OCI-LY1 (cell line): ENCODE measurements at regions not wholly inside any gene's neighbourhood (a gene's known extent, or its start where the extent isn't known, plus 50 kb on each side); places are given as distances from the start of the nearest gene placed in this dataset.

Source experiments
- EZH2 ChIP-seq: fragments of 200-600 bp; sonication (generic), shearing (Covaris generic); IDR thresholded peaks from 2 replicates; pipeline ENCODE4 v1.8.0; 2017; ENCODE audit warnings: borderline replicate concordance, mixed run types, mild to moderate bottlenecking, antibody characterized with exemption, low read length, moderate library complexity, mixed read lengths
- TF ChIP-seq, protein P1 (sequence below): fragments of 200-600 bp; sonication (generic), shearing (Covaris generic); IDR thresholded peaks from 2 replicates; pipeline ENCODE4 v1.5.1; 2017; ENCODE audit warnings: mild to moderate bottlenecking, antibody characterized with exemption, low read length, moderate library complexity, mixed read lengths

DNA sequence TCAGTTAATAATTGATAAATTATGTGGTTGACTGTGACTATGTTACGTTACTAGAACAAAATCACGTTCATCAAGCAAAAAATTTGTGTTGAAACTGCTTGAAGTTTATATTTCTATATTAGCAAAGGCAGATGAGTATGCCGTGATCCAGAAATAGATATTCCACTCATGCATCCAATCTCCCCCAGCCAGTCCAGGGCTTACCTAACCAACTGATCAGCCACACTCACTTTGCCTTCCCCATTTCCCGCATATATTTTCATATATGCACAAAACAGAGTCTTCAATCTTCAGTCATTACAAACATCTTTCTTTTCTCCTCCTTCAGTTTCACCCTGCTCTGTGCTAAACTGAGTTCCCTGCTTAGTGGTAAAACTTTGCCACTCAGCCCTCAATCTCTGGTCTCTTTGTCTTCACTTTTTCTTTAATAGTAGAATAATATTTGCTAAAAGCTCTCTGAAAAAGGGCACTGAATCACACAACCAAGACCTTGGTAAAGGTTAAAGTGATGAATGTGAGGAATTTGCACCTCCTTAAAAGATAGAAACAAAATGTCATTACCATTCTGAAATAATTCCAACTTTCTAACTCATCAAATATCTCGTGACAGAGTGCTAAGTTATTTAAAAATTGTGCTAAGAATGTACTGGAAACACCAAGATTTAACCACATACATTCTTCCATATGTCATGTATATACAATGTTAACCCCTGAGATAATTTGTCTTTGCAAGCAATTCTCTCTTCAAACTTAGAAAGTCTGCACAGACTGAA is 893.2 kb upstream of the CRIM1 start:
- TF ChIP-seq, protein P1, sequence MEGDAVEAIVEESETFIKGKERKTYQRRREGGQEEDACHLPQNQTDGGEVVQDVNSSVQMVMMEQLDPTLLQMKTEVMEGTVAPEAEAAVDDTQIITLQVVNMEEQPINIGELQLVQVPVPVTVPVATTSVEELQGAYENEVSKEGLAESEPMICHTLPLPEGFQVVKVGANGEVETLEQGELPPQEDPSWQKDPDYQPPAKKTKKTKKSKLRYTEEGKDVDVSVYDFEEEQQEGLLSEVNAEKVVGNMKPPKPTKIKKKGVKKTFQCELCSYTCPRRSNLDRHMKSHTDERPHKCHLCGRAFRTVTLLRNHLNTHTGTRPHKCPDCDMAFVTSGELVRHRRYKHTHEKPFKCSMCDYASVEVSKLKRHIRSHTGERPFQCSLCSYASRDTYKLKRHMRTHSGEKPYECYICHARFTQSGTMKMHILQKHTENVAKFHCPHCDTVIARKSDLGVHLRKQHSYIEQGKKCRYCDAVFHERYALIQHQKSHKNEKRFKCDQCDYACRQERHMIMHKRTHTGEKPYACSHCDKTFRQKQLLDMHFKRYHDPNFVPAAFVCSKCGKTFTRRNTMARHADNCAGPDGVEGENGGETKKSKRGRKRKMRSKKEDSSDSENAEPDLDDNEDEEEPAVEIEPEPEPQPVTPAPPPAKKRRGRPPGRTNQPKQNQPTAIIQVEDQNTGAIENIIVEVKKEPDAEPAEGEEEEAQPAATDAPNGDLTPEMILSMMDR: no peak
- no peak for TF ChIP-seq EZH2
